Testis (tissue), 2 donors: ENCODE measurements at regions not wholly inside any gene's neighbourhood (a gene's known extent, or its start where the extent isn't known, plus 50 kb on each side); places are given as distances from the start of the nearest gene placed in this dataset.
"Not testable (repeated sequence)": the region's sequence is repeated elsewhere in the genome, so short reads cannot be mapped to it uniquely, and the experiment has no call there.

Source experiments
- CTCF ChIP-seq, 3 experiments: fragments of 450-650 bp in 2 of 3; fragments of 200-600 bp in 1 of 3; sonication (generic) in 1 of 3; IDR thresholded peaks; one replicate each; pipeline ENCODE4 v1.5.1; 2016 to 2019; ENCODE audit warnings: antibody characterized with exemption in 3 of 3, mild to moderate bottlenecking in 2 of 3, moderate library complexity in 1 of 3
- POLR2A ChIP-seq: fragments of 450-650 bp; IDR thresholded peaks from one replicate; pipeline ENCODE4 v1.6.1; 2017; ENCODE audit warnings: antibody characterized with exemption, mild to moderate bottlenecking, moderate library complexity

- TF ChIP-seq CTCF (IDR thresholded peaks at IDR 0.05); POLR2A: not testable (repeated sequence)
Measured at GRCh38 chr15:62420371-62420770, 255.3 kb upstream of the C2CD4B start.
